C4-2B (cell line): ENCODE measurements at regions not wholly inside any gene's neighbourhood (a gene's known extent, or its start where the extent isn't known, plus 50 kb on each side); places are given as distances from the start of the nearest gene placed in this dataset.
"Not testable (repeated sequence)": the region's sequence is repeated elsewhere in the genome, so short reads cannot be mapped to it uniquely, and the experiment has no call there.

Source experiments
- H3K27ac ChIP-seq: fragments of 450-650 bp; 2 replicates; pipeline ENCODE4 v1.5.1; 2017
- ZFX ChIP-seq: fragments of 450-650 bp; IDR thresholded peaks from 2 replicates; pipeline ENCODE4 v1.6.1; 2017
- TF ChIP-seq, protein P1 (sequence below): fragments of 450-650 bp; conservative IDR thresholded peaks from 2 replicates; pipeline ENCODE4 v1.5.1; 2017; ENCODE audit warnings: mild to moderate bottlenecking

DNA sequence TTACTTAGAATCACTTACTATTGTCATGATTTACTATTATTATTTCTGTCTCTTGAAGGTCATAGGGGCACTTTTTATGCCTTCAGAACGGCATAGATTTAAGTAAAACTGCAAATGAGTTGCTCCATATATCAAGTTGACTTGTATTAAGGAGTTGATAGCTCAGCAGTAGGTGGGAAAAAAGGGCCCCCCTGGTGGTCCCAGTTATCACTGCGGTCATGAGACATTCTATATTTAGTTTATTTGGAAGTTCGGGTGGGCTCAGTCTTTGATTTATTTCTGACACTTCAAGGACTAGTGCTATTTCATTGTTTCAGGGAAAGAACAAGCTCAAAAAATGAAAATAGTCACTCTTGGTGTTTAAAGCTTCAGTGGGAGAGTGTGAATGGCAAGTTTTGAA, 159.3 kb downstream of the SLC24A2 start:
- no peak overlapping the region for H3K27ac ChIP-seq
- TF ChIP-seq ZFX, result no peak

DNA sequence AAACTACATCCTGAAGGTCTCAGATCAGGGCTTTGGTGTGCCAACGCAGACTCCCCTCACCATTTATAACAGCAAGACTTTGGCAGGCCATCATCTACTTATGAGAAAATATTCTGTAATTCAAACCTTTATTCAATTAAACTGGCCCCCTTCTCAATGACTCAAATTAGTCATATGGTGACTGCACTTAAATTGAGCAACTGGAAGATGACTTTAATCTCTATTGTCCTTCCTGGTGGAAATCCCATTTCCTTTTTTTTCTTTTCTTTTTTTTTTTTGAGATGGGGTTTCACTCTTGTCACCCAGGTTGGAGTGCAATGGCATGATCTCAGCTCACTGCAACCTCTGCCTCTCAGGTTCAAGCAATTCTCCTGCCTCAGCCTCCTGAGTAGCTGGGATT, 163.4 kb downstream of the SLC24A2 start:
- not testable (repeated sequence) for H3K27ac ChIP-seq

DNA sequence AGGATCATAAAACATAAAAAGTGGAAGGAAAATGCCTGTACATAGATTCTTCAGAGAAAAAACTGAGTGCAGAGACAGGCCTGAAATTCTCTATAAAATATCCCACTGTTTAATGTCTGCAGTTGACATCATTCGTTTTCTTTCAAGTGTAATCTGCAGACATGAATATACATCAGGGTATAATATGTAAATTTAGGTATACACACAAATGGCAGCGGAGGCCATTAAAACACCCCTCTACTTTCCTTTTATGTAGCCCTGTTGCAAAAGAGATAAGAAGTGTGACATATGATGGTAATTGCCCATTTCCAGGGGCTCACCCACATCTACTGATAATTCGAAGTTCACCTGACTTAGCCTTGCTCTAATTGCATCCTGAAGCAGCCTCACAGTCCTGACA, 164.3 kb downstream of the SLC24A2 start:
- H3K27ac ChIP-seq, result no peak overlapping the region
- TF ChIP-seq, protein P1, sequence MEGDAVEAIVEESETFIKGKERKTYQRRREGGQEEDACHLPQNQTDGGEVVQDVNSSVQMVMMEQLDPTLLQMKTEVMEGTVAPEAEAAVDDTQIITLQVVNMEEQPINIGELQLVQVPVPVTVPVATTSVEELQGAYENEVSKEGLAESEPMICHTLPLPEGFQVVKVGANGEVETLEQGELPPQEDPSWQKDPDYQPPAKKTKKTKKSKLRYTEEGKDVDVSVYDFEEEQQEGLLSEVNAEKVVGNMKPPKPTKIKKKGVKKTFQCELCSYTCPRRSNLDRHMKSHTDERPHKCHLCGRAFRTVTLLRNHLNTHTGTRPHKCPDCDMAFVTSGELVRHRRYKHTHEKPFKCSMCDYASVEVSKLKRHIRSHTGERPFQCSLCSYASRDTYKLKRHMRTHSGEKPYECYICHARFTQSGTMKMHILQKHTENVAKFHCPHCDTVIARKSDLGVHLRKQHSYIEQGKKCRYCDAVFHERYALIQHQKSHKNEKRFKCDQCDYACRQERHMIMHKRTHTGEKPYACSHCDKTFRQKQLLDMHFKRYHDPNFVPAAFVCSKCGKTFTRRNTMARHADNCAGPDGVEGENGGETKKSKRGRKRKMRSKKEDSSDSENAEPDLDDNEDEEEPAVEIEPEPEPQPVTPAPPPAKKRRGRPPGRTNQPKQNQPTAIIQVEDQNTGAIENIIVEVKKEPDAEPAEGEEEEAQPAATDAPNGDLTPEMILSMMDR, result no peak
- no peak for TF ChIP-seq ZFX

GRCh38 chr9:19623941-19624340, 164.9 kb downstream of the SLC24A2 start:
- no peak for TF ChIP-seq ZFX
- TF ChIP-seq, protein P1, result no peak
- no peak overlapping the region for H3K27ac ChIP-seq

DNA sequence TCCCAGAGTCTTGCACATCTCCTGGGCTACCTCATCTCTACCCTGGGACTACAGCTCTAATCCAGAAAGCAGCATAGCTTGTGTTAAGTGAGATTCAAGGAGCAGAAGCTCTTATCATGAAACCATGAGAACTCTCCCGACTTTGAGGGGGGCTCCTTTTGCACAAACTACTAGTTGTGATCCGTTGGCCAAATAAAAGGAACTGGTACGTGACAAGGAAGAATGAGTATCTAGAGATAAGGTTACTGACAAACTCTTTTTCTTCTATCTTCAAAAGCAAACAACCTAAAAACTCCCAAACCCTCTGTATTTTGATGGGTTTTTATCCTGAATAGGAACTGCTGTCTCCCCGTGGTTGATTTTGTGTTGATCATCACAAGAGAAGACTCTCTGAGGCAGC, 168.5 kb downstream of the SLC24A2 start:
- no peak overlapping the region for H3K27ac ChIP-seq
- no peak for TF ChIP-seq ZFX
- TF ChIP-seq, protein P1, result no peak

DNA sequence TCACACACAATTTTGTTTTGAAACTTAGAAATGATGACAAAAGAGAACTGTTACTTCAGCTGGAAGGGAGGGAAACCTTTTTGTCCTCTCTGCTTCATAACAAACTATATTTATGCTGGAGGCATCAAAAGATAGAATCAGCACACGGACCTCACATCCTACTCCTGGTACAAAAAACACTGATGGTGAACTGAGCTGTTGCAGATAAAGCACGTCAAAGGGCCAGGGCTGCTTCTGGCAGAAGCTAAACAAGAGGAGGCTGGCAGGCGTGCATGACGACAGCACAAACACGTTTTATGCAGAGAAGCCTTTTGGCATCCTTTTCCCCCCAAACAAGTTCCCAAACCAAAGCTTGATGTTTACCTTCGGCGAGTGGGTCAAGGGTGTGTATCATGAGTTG, 169.6 kb downstream of the SLC24A2 start:
- TF ChIP-seq, protein P1, result no peak
- no peak for TF ChIP-seq ZFX
- no peak overlapping the region for H3K27ac ChIP-seq

- H3K27ac ChIP-seq, result no peak overlapping the region
- TF ChIP-seq, protein P1, result no peak
- no peak for TF ChIP-seq ZFX
These were observed 170.0 kb downstream of the SLC24A2 start for GRCh38 chr9:19618816-19619215.

- TF ChIP-seq, protein P1, result no peak
- no peak for TF ChIP-seq ZFX
- no peak overlapping the region for H3K27ac ChIP-seq
These were observed 173.7 kb downstream of the SLC24A2 start for GRCh38 chr9:19615036-19615624.

DNA sequence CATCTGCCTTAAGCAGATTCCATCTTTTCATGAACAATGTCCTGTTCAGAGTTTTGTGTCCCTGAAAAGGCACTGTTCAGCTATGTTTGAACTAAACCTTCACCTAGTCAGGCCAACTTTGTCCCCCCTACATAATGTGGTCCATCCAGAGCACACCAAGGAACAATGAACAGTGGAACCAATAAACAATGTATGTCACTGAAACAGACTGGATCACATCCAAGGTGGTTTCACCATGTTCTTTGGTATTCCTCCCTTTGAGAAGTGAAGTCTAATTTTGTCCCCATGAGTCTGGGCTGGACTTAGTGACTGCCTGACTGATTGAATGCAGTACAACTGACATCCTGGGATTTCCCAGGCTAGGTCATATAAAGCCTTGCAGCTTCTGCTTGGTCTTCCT, 174.5 kb downstream of the SLC24A2 start:
- TF ChIP-seq, protein P1, result no peak
- no peak for TF ChIP-seq ZFX
- no peak overlapping the region for H3K27ac ChIP-seq
